Choroid plexus epithelial cell (primary cell): ENCODE measurements at regions not wholly inside any gene's neighbourhood (a gene's known extent, or its start where the extent isn't known, plus 50 kb on each side); places are given as distances from the start of the nearest gene placed in this dataset.

ENCODE experiments used
- DNase-seq: peaks from one replicate; pipeline ENCODE4 v3.0.0-alpha.2; 2010; ENCODE audit warnings: low read depth
- H3K4me3 ChIP-seq: 2 replicates; pipeline ENCODE4 v1.5.1; 2011; ENCODE audit warnings: low read depth, mild to moderate bottlenecking, control low read depth, low read length, moderate library complexity
- CTCF ChIP-seq: conservative IDR thresholded peaks from 2 replicates; pipeline ENCODE4 v1.5.1; 2011; ENCODE audit warnings: low read depth, mild to moderate bottlenecking, control low read depth, inconsistent platforms, low read length, moderate library complexity

GRCh38 chr1:218537122-218537913 is 192.2 kb downstream of the TGFB2 start:
- TF ChIP-seq CTCF: no peak
- peak; percentile 87 for DNase-seq
- H3K4me3 ChIP-seq: no peak overlapping the region

GRCh38 chr1:218538341-218538740 is 193.2 kb downstream of the TGFB2 start:
- H3K4me3 ChIP-seq: no peak overlapping the region
- no peak for DNase-seq
- no peak for TF ChIP-seq CTCF

- TF ChIP-seq CTCF: peak; percentile 60
- DNase-seq: peak; percentile 80
- H3K4me3 ChIP-seq: no peak overlapping the region
Measured at GRCh38 chr1:218546314-218546713, 201.2 kb downstream of the TGFB2 start.

GRCh38 chr1:218547957-218548730 is 203.0 kb downstream of the TGFB2 start:
- no peak overlapping the region for H3K4me3 ChIP-seq
- no peak for TF ChIP-seq CTCF
- no peak for DNase-seq

GRCh38 chr1:218548764-218549163 is 203.6 kb downstream of the TGFB2 start:
- H3K4me3 ChIP-seq: no peak overlapping the region
- TF ChIP-seq CTCF: no peak
- DNase-seq: no peak

GRCh38 chr1:218553197-218553596 is 208.1 kb downstream of the TGFB2 start:
- no peak overlapping the region for H3K4me3 ChIP-seq
- peak; percentile 55 for DNase-seq
- peak; percentile 60 for TF ChIP-seq CTCF
